GM12874 (cell line): ENCODE measurements at regions not wholly inside any gene's neighbourhood (a gene's known extent, or its start where the extent isn't known, plus 50 kb on each side); places are given as distances from the start of the nearest gene placed in this dataset.

Experiments used
- CTCF ChIP-seq: IDR thresholded peaks from 2 replicates; pipeline ENCODE4 v1.5.1; 2011; ENCODE audit warnings: low read depth, mild to moderate bottlenecking, control low read depth, low read length, moderate library complexity; ENCODE audit not compliant: insufficient read depth

- no peak for TF ChIP-seq CTCF
Observed at GRCh38 chr1:193458628-193459027, 272.2 kb upstream of the B3GALT2 start.

GRCh38 chr1:193457676-193458075 lies 271.3 kb upstream of the B3GALT2 start:
- no peak for TF ChIP-seq CTCF

GRCh38 chr1:193456811-193457280 lies 270.4 kb upstream of the B3GALT2 start:
- no peak for TF ChIP-seq CTCF

- no peak for TF ChIP-seq CTCF
Observed at GRCh38 chr1:193451606-193452005, 265.2 kb upstream of the B3GALT2 start.

GRCh38 chr1:193451001-193451400 lies 264.6 kb upstream of the B3GALT2 start:
- no peak for TF ChIP-seq CTCF

GRCh38 chr1:193448682-193449461 lies 262.5 kb upstream of the B3GALT2 start:
- no peak for TF ChIP-seq CTCF

- no peak for TF ChIP-seq CTCF
Observed at GRCh38 chr1:193443886-193444285, 257.5 kb upstream of the B3GALT2 start.

- no peak for TF ChIP-seq CTCF
Observed at GRCh38 chr1:193438771-193439170, 252.4 kb upstream of the B3GALT2 start.
